ENCODE measurements at regions not wholly inside any gene's neighbourhood (a gene's known extent, or its start where the extent isn't known, plus 50 kb on each side); places are given as distances from the start of the nearest gene placed in this dataset.

- TF ChIP-seq CTCF (IDR thresholded peaks at IDR 0.05), result no peak
- no peak for TF ChIP-seq POLR2A (IDR thresholded peaks at IDR 0.05)
- no peak for TF ChIP-seq POLR2AphosphoS5 (IDR thresholded peaks at IDR 0.05; ENCODE audit: insufficient read depth in 1 of 2, low read depth in 1 of 2)
These were observed 308.4 kb upstream of the LRFN5 start for GRCh38 chr14:41298328-41298690.
